HEK293T (cell line): ENCODE measurements at regions not wholly inside any gene's neighbourhood (a gene's known extent, or its start where the extent isn't known, plus 50 kb on each side); places are given as distances from the start of the nearest gene placed in this dataset.

Experiments
- BHLHE40 ChIP-seq: fragments of 450-650 bp; IDR thresholded peaks from 2 replicates; pipeline ENCODE4 v1.6.1; 2016; ENCODE audit warnings: mild to moderate bottlenecking, moderate library complexity, borderline replicate concordance
- CTBP1 ChIP-seq: fragments of 450-650 bp; IDR thresholded peaks from 2 replicates; pipeline ENCODE4 v1.6.1; 2016; ENCODE audit warnings: borderline replicate concordance
- ELF4 ChIP-seq: fragments of 450-650 bp; IDR thresholded peaks from 2 replicates; pipeline ENCODE4 v1.6.1; 2017; ENCODE audit warnings: antibody characterized with exemption
- FOXK2 ChIP-seq: fragments of 450-650 bp; IDR thresholded peaks from 2 replicates; pipeline ENCODE4 v1.6.1; 2016; ENCODE audit warnings: mild to moderate bottlenecking
- FOXM1 ChIP-seq: fragments of 450-650 bp; IDR thresholded peaks from 2 replicates; pipeline ENCODE4 v1.6.1; 2017; ENCODE audit warnings: mild to moderate bottlenecking, borderline replicate concordance
- HDGF ChIP-seq: fragments of 450-650 bp; IDR thresholded peaks from 2 replicates; pipeline ENCODE4 v1.6.1; 2017; ENCODE audit warnings: antibody characterized with exemption, borderline replicate concordance
- L3MBTL2 ChIP-seq: fragments of 450-650 bp; conservative IDR thresholded peaks from 2 replicates; pipeline ENCODE4 v1.6.1; 2016; ENCODE audit warnings: mild to moderate bottlenecking
- NFRKB ChIP-seq: fragments of 450-650 bp; IDR thresholded peaks from 2 replicates; pipeline ENCODE4 v1.6.1; 2016; ENCODE audit warnings: mild to moderate bottlenecking, moderate library complexity
- SP1 ChIP-seq: fragments of 450-650 bp; IDR thresholded peaks from 2 replicates; pipeline ENCODE4 v1.6.1; 2017
- SUZ12 ChIP-seq: fragments of 450-650 bp; IDR thresholded peaks from 2 replicates; pipeline ENCODE4 v1.6.1; 2016; ENCODE audit warnings: mild to moderate bottlenecking
- TARDBP ChIP-seq: fragments of 450-650 bp; IDR thresholded peaks from 2 replicates; pipeline ENCODE4 v1.6.1; 2016
- TF ChIP-seq, protein P1 (sequence below): fragments of 450-650 bp; IDR thresholded peaks from 2 replicates; pipeline ENCODE4 v1.6.1; 2016

DNA sequence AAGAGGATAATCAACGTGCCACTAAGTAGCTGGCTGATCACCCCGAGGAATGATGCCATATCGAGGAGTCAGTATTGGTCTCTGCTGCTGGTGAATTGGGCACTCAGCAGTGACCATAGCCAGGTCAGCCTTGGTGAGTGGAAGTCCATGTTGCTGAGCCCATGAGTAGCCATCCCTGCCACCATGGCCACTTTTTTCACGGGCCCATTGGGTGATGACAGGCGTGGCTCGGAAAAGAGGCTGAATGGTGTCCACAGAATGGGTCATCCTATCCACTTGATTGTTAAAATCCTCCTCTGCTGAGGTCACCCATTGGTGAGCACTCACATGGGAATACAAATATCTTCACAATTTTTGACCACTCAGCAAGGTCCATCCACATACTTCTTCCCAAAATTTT lies 114.4 kb downstream of the UBE2NL start:
- no peak for TF ChIP-seq SUZ12
- no peak for TF ChIP-seq FOXM1
- no peak for TF ChIP-seq CTBP1
- no peak for TF ChIP-seq HDGF
- TF ChIP-seq FOXK2: no peak
- no peak for TF ChIP-seq L3MBTL2
- no peak for TF ChIP-seq TARDBP
- TF ChIP-seq, protein P1, sequence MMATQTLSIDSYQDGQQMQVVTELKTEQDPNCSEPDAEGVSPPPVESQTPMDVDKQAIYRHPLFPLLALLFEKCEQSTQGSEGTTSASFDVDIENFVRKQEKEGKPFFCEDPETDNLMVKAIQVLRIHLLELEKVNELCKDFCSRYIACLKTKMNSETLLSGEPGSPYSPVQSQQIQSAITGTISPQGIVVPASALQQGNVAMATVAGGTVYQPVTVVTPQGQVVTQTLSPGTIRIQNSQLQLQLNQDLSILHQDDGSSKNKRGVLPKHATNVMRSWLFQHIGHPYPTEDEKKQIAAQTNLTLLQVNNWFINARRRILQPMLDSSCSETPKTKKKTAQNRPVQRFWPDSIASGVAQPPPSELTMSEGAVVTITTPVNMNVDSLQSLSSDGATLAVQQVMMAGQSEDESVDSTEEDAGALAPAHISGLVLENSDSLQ: no peak
- TF ChIP-seq SP1: no peak
- no peak for TF ChIP-seq BHLHE40
- TF ChIP-seq NFRKB: no peak
- TF ChIP-seq ELF4: no peak
